GM12864 (cell line): ENCODE measurements at regions not wholly inside any gene's neighbourhood (a gene's known extent, or its start where the extent isn't known, plus 50 kb on each side); places are given as distances from the start of the nearest gene placed in this dataset.

Experiments
- DNase-seq: peaks from one replicate; pipeline ENCODE4 v3.0.0-alpha.2; 2011; ENCODE audit warnings: low read depth
- H3K4me3 ChIP-seq: 2 replicates; pipeline ENCODE4 v1.5.1; 2011; ENCODE audit warnings: mild to moderate bottlenecking, low read depth, low read length, control low read depth
- CTCF ChIP-seq: IDR thresholded peaks from 2 replicates; pipeline ENCODE4 v1.5.1; 2011; ENCODE audit warnings: low read depth, mild to moderate bottlenecking, moderate library complexity, low read length, control low read depth, inconsistent platforms; ENCODE audit errors: missing control alignments

GRCh38 chr7:115086146-115086841 is 164.4 kb downstream of the MDFIC start:
- TF ChIP-seq CTCF = no peak
- DNase-seq = no peak

GRCh38 chr7:115085421-115085820 is 163.5 kb downstream of the MDFIC start:
- TF ChIP-seq CTCF = no peak
- H3K4me3 ChIP-seq = no peak overlapping the region
- DNase-seq = no peak

More at GRCh38 chr7:115086146-115086841, 164.4 kb downstream of the MDFIC start:
- no peak overlapping the region for H3K4me3 ChIP-seq

GRCh38 chr7:115083935-115084334 is 162.0 kb downstream of the MDFIC start:
- no peak for DNase-seq
- H3K4me3 ChIP-seq = no peak overlapping the region
- no peak for TF ChIP-seq CTCF

- no peak overlapping the region for H3K4me3 ChIP-seq
- DNase-seq = no peak
- TF ChIP-seq CTCF = no peak
Observed at GRCh38 chr7:115081772-115082171, 159.9 kb downstream of the MDFIC start.

- no peak overlapping the region for H3K4me3 ChIP-seq
- no peak for TF ChIP-seq CTCF
- no peak for DNase-seq
Observed at GRCh38 chr7:115078851-115079250, 157.0 kb downstream of the MDFIC start.

- DNase-seq = no peak
- TF ChIP-seq CTCF = no peak
- no peak overlapping the region for H3K4me3 ChIP-seq
Observed at GRCh38 chr7:115078386-115078785, 156.5 kb downstream of the MDFIC start.

GRCh38 chr7:115070311-115070710 is 148.4 kb downstream of the MDFIC start:
- no peak for TF ChIP-seq CTCF
- H3K4me3 ChIP-seq = no peak overlapping the region
- DNase-seq = no peak
